B cell (primary cell): ENCODE measurements at regions not wholly inside any gene's neighbourhood (a gene's known extent, or its start where the extent isn't known, plus 50 kb on each side); places are given as distances from the start of the nearest gene placed in this dataset.

ENCODE experiments used
- CTCF ChIP-seq: fragments of 200-600 bp; IDR thresholded peaks from one replicate; pipeline ENCODE4 v1.8.0; 2022; ENCODE audit warnings: antibody characterized with exemption, mild to moderate bottlenecking
- EZH2 ChIP-seq: IDR thresholded peaks from 2 replicates; pipeline ENCODE4 v1.6.1; 2012; ENCODE audit warnings: borderline replicate concordance, low read depth, mild to moderate bottlenecking, moderate library complexity, low read length; ENCODE audit not compliant: insufficient read depth, poor library complexity, severe bottlenecking

DNA sequence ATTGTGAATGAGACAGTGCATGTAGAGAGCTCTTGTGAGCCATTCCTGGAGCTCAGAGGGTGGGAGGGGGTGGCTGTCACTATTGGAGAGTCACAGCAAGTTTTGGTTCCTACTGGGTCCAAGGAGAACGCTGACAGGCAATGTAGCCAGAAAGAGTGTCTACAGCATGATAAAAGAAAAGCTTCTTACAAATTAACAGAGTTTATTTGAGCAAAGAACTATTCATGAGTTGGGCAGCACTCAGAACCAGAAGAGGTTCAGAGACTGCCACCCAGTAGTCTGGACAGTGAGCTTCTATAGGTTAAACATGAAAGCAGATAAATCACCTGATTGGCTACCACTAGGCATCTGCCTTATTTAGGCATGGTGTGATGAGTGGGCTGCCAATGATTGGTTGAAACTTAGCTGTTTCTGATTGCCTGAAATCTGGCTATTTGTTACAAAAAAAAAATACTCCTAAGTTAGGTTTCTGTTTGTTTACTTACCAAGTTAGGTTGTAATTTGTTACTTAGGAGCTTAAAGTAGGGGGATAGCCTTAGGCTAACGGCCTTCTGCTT is 473.4 kb downstream of the PREX1 start:
- no peak for TF ChIP-seq CTCF
- TF ChIP-seq EZH2: no peak
